NT2/D1 (cell line): ENCODE measurements at regions not wholly inside any gene's neighbourhood (a gene's known extent, or its start where the extent isn't known, plus 50 kb on each side); places are given as distances from the start of the nearest gene placed in this dataset.

Experiments
- SUZ12 ChIP-seq: IDR thresholded peaks from 2 replicates; pipeline ENCODE4 v1.6.1; 2011; ENCODE audit not compliant: insufficient read length, insufficient read depth; ENCODE audit errors: extremely low read depth
- YY1 ChIP-seq: IDR thresholded peaks from 2 replicates; pipeline ENCODE4 v1.6.1; 2011; ENCODE audit not compliant: insufficient read length, insufficient read depth
- ZNF274 ChIP-seq: IDR thresholded peaks from 2 replicates; pipeline ENCODE4 v1.6.1; 2011; ENCODE audit warnings: mild to moderate bottlenecking, low read depth, low read length

DNA sequence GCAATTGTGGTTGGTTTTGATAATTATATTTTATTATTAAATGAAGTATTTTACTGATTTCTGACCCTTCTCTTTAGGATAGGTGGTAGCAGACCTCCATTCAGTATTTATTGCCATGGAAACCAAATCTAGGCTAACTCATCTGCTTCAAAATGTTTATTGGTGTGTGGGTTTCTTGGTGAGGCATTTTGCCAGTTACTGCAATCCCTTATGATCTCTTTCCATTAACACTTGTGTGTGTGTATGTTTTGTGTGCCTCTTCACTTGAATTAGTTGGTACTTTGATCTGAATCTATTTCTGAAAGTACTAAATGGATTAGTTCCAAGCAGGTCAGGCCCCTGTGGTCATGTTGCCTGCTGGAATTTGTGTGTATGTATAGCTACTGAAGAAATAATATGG lies 184.4 kb upstream of the C11orf87 start:
- TF ChIP-seq SUZ12 (no peak), YY1 (no peak), ZNF274 (no peak)
